Natural killer cell treated with Interleukin-12 subunit alpha and Interleukin-12 subunit beta and Interleukin-15 and Interleukin-18, amount 100 ng/mL, for 72 hours (primary cell): ENCODE measurements at regions not wholly inside any gene's neighbourhood (a gene's known extent, or its start where the extent isn't known, plus 50 kb on each side); places are given as distances from the start of the nearest gene placed in this dataset.
"Not testable (repeated sequence)": the region's sequence is repeated elsewhere in the genome, so short reads cannot be mapped to it uniquely, and the experiment has no call there.

Experiments
- ATAC-seq, 2 donors: fragments of 150-1000 bp; cut with Tn5 transposase in 1 of 2; sonication (Bioruptor Pico), chemical (Tn5 transposase) in 1 of 2; 2 replicates each; pipeline ENCODE4 v1.10.0; 2021
- DNase-seq: peaks from one replicate; pipeline ENCODE4 v3.0.0; 2022; ENCODE audit warnings: low spot score
- H3K27ac Mint-ChIP-seq, 2 donors: 1 replicate in 1 of 2; 2 replicates in 1 of 2; pipeline ENCODE4 v1.8.0; 2022; ENCODE audit warnings: mixed read lengths in 2 of 2, mild to moderate bottlenecking in 1 of 2, moderate library complexity in 1 of 2
- H3K27me3 Mint-ChIP-seq, 2 donors: 1 replicate in 1 of 2; 2 replicates in 1 of 2; pipeline ENCODE4 v1.8.0; 2022; ENCODE audit warnings: mixed read lengths in 2 of 2
- H3K36me3 Mint-ChIP-seq: one replicate; pipeline ENCODE4 v1.8.0; 2022; ENCODE audit warnings: mixed read lengths
- H3K4me1 Mint-ChIP-seq, 2 donors: 1 replicate in 1 of 2; 2 replicates in 1 of 2; pipeline ENCODE4 v1.8.0; 2022; ENCODE audit warnings: low read depth in 2 of 2, mixed read lengths in 2 of 2, mild to moderate bottlenecking in 1 of 2
- H3K4me3 Mint-ChIP-seq: one replicate; pipeline ENCODE4 v1.8.0; 2022; ENCODE audit warnings: mixed read lengths
- H3K9me3 Mint-ChIP-seq: 2 replicates; pipeline ENCODE4 v1.8.0; 2022; ENCODE audit warnings: mixed read lengths

- no peak for ATAC-seq
- Mint-ChIP-seq H3K4me3 (peak overlapping the region; percentile 31), H3K27ac (peak overlapping the region in 1 of 2 donors; percentile 50), H3K36me3 (no peaks in the 10 kb centered on the region), H3K27me3 (peaks cover 0 to 3% of the 10 kb centered on the region in 2 donors), H3K4me1 (peaks cover 9 to 14% of the 10 kb centered on the region in 2 donors), H3K9me3 (no peaks in the 10 kb centered on the region)
- DNase-seq, result no peak
Measured at GRCh38 chr18:59848002-59848401, 51.8 kb upstream of the PMAIP1 start.

GRCh38 chr18:59847491-59847846, 52.3 kb upstream of the PMAIP1 start:
- not testable (repeated sequence) for H3K36me3 Mint-ChIP-seq, DNase-seq, H3K9me3 Mint-ChIP-seq, H3K27me3 Mint-ChIP-seq
- ATAC-seq, result peak in 1 of 2 donors; percentile 16
- Mint-ChIP-seq H3K4me3 (peak overlapping the region; percentile 31), H3K4me1 (peaks cover 9 to 14% of the 10 kb centered on the region in 2 donors), H3K27ac (peak overlapping the region; percentile 50 to 67)

- ATAC-seq, result peak; percentile 87 to 91
- H3K4me1 Mint-ChIP-seq, result peaks cover 9 to 14% of the 10 kb centered on the region in 2 donors
- no peaks in the 10 kb centered on the region for H3K36me3 Mint-ChIP-seq
- H3K27me3 Mint-ChIP-seq, result peaks cover 0 to 3% of the 10 kb centered on the region in 2 donors
- H3K4me3 Mint-ChIP-seq, result peak overlapping the region; percentile 31
- H3K9me3 Mint-ChIP-seq, result no peaks in the 10 kb centered on the region
- peak overlapping the region; percentile 50 to 67 for H3K27ac Mint-ChIP-seq
- peak; percentile 67 for DNase-seq
Measured at GRCh38 chr18:59846814-59847490, 52.8 kb upstream of the PMAIP1 start.

GRCh38 chr18:59842947-59843346, 56.8 kb upstream of the PMAIP1 start:
- no peak for DNase-seq
- ATAC-seq, result no peak
- H3K36me3 Mint-ChIP-seq, result no peaks in the 10 kb centered on the region
- H3K4me3 Mint-ChIP-seq, result no peak overlapping the region
- H3K9me3 Mint-ChIP-seq, result no peaks in the 10 kb centered on the region
- no peak overlapping the region for H3K27ac Mint-ChIP-seq
- H3K4me1 Mint-ChIP-seq, result peaks cover 9 to 11% of the 10 kb centered on the region in 2 donors
- peaks cover 0 to 3% of the 10 kb centered on the region in 2 donors for H3K27me3 Mint-ChIP-seq

- DNase-seq (no peak), ATAC-seq (no peak)
- Mint-ChIP-seq H3K36me3 (no peaks in the 10 kb centered on the region), H3K4me3 (no peak overlapping the region), H3K4me1 (peaks cover 3 to 6% of the 10 kb centered on the region in 2 donors), H3K27me3 (no peaks in the 10 kb centered on the region), H3K9me3 (no peaks in the 10 kb centered on the region), H3K27ac (no peak overlapping the region)
Measured at GRCh38 chr18:59839931-59840685, 59.7 kb upstream of the PMAIP1 start.

GRCh38 chr18:59839246-59839645, 60.5 kb upstream of the PMAIP1 start:
- Mint-ChIP-seq H3K27me3 (no peaks in the 10 kb centered on the region), H3K4me3 (no peak overlapping the region), H3K9me3 (no peaks in the 10 kb centered on the region), H3K36me3 (no peaks in the 10 kb centered on the region), H3K27ac (no peak overlapping the region), H3K4me1 (peaks cover 3 to 11% of the 10 kb centered on the region in 2 donors)
- ATAC-seq (no peak), DNase-seq (no peak)

- DNase-seq (peak; percentile 83), ATAC-seq (peak; percentile 20 to 59)
- no peaks in the 10 kb centered on the region for H3K9me3 Mint-ChIP-seq
- peaks cover 3 to 16% of the 10 kb centered on the region in 2 donors for H3K4me1 Mint-ChIP-seq
- no peak overlapping the region for H3K27ac Mint-ChIP-seq
- no peak overlapping the region for H3K4me3 Mint-ChIP-seq
- no peaks in the 10 kb centered on the region for H3K27me3 Mint-ChIP-seq
- H3K36me3 Mint-ChIP-seq, result no peaks in the 10 kb centered on the region
Measured at GRCh38 chr18:59837586-59837985, 62.2 kb upstream of the PMAIP1 start.

- Mint-ChIP-seq H3K27ac (no peak overlapping the region), H3K4me3 (no peak overlapping the region), H3K36me3 (no peaks in the 10 kb centered on the region), H3K9me3 (no peaks in the 10 kb centered on the region), H3K4me1 (peaks cover 3 to 16% of the 10 kb centered on the region in 2 donors), H3K27me3 (peaks cover 0 to under 1% of the 10 kb centered on the region in 2 donors)
- DNase-seq, result no peak
- ATAC-seq, result no peak
Measured at GRCh38 chr18:59835605-59836379, 64.0 kb upstream of the PMAIP1 start.

- no peaks in the 10 kb centered on the region for H3K36me3 Mint-ChIP-seq
- DNase-seq (no peak), ATAC-seq (peak in 1 of 2 donors; percentile 77)
- no peaks in the 10 kb centered on the region for H3K9me3 Mint-ChIP-seq
- H3K27me3 Mint-ChIP-seq, result peaks cover 0 to 3% of the 10 kb centered on the region in 2 donors
- no peak overlapping the region for H3K4me3 Mint-ChIP-seq
- H3K27ac Mint-ChIP-seq, result no peak overlapping the region
- H3K4me1 Mint-ChIP-seq, result peaks cover 3 to 16% of the 10 kb centered on the region in 2 donors
Measured at GRCh38 chr18:59834267-59834666, 65.5 kb upstream of the PMAIP1 start.

- DNase-seq (no peak), ATAC-seq (peak in 1 of 2 donors; percentile 68)
- Mint-ChIP-seq H3K36me3 (no peaks in the 10 kb centered on the region), H3K4me1 (peaks cover 3 to 16% of the 10 kb centered on the region in 2 donors), H3K27me3 (peaks cover 0 to 3% of the 10 kb centered on the region in 2 donors), H3K4me3 (no peak overlapping the region), H3K27ac (no peak overlapping the region), H3K9me3 (no peaks in the 10 kb centered on the region)
Measured at GRCh38 chr18:59833785-59834184, 66.0 kb upstream of the PMAIP1 start.

- no peak for ATAC-seq
- no peaks in the 10 kb centered on the region for H3K9me3 Mint-ChIP-seq
- peaks cover 2 to 25% of the 10 kb centered on the region in 2 donors for H3K27me3 Mint-ChIP-seq
- H3K4me3 Mint-ChIP-seq, result no peak overlapping the region
- DNase-seq, result no peak
- no peaks in the 10 kb centered on the region for H3K36me3 Mint-ChIP-seq
- no peak overlapping the region for H3K27ac Mint-ChIP-seq
- H3K4me1 Mint-ChIP-seq, result no peaks in the 10 kb centered on the region
Measured at GRCh38 chr18:59823596-59824195, 76.1 kb upstream of the PMAIP1 start.

- peaks cover 2 to 31% of the 10 kb centered on the region in 2 donors for H3K27me3 Mint-ChIP-seq
- H3K4me1 Mint-ChIP-seq, result no peaks in the 10 kb centered on the region
- no peaks in the 10 kb centered on the region for H3K9me3 Mint-ChIP-seq
- H3K27ac Mint-ChIP-seq, result no peak overlapping the region
- DNase-seq, result no peak
- ATAC-seq, result no peak
- no peak overlapping the region for H3K4me3 Mint-ChIP-seq
- no peaks in the 10 kb centered on the region for H3K36me3 Mint-ChIP-seq
Measured at GRCh38 chr18:59822612-59823550, 76.9 kb upstream of the PMAIP1 start.

- Mint-ChIP-seq H3K4me1 (no peaks in the 10 kb centered on the region), H3K36me3 (no peaks in the 10 kb centered on the region), H3K27ac (no peak overlapping the region), H3K9me3 (no peaks in the 10 kb centered on the region), H3K4me3 (no peak overlapping the region), H3K27me3 (peaks cover 7 to 37% of the 10 kb centered on the region in 2 donors)
- ATAC-seq, result no peak
- no peak for DNase-seq
Measured at GRCh38 chr18:59821983-59822382, 77.8 kb upstream of the PMAIP1 start.
